ENCODE measurements at regions not wholly inside any gene's neighbourhood (a gene's known extent, or its start where the extent isn't known, plus 50 kb on each side); places are given as distances from the start of the nearest gene placed in this dataset.

GRCh38 chr13:71028884-71029283 lies 838.1 kb downstream of the DACH1 start:
- no peak overlapping the region for H3K27ac ChIP-seq (ENCODE audit: low read length)
- H3K9me3 ChIP-seq (ENCODE audit: insufficient read depth, low read depth, low read length) = peaks cover 33% of the 10 kb centered on the region
- no peaks in the 10 kb centered on the region for H3K36me3 ChIP-seq (ENCODE audit: insufficient read depth, low read depth, low read length)
- H3K9ac ChIP-seq (ENCODE audit: low read depth, low read length) = no peak overlapping the region
- no peak overlapping the region for H3K4me3 ChIP-seq (ENCODE audit: low read length)
- peaks cover 76% of the 10 kb centered on the region for H3K27me3 ChIP-seq (ENCODE audit: insufficient read depth, low read length)
- H3K4me1 ChIP-seq (ENCODE audit: insufficient read depth, low read length) = no peaks in the 10 kb centered on the region

GRCh38 chr13:71021825-71022422 lies 845.1 kb downstream of the DACH1 start:
- H3K4me1 ChIP-seq (ENCODE audit: insufficient read depth, low read length) = no peaks in the 10 kb centered on the region
- H3K9ac ChIP-seq (ENCODE audit: low read depth, low read length) = no peak overlapping the region
- no peaks in the 10 kb centered on the region for H3K36me3 ChIP-seq (ENCODE audit: insufficient read depth, low read depth, low read length)
- H3K4me3 ChIP-seq (ENCODE audit: low read length) = no peak overlapping the region
- H3K9me3 ChIP-seq (ENCODE audit: insufficient read depth, low read depth, low read length) = 0 out of 2 replicates have a peak, but pooled peaks cover 2% of the 10 kb centered on the region
- no peak overlapping the region for H3K27ac ChIP-seq (ENCODE audit: low read length)
- H3K27me3 ChIP-seq (ENCODE audit: insufficient read depth, low read length) = peaks cover 11% of the 10 kb centered on the region

- Histone ChIP-seq H3K9ac (ENCODE audit: low read depth, low read length) (no peak overlapping the region), H3K4me3 (ENCODE audit: low read length) (no peak overlapping the region), H3K27ac (ENCODE audit: low read length) (no peak overlapping the region), H3K36me3 (ENCODE audit: insufficient read depth, low read depth, low read length) (no peaks in the 10 kb centered on the region), H3K9me3 (ENCODE audit: insufficient read depth, low read depth, low read length) (no peaks in the 10 kb centered on the region), H3K4me1 (ENCODE audit: insufficient read depth, low read length) (no peaks in the 10 kb centered on the region), H3K27me3 (ENCODE audit: insufficient read depth, low read length) (no peaks in the 10 kb centered on the region)
Measured at GRCh38 chr13:71018995-71019394, 848.0 kb downstream of the DACH1 start.

GRCh38 chr13:71018544-71018943 lies 848.5 kb downstream of the DACH1 start:
- Histone ChIP-seq H3K4me3 (ENCODE audit: low read length) (no peak overlapping the region), H3K9me3 (ENCODE audit: insufficient read depth, low read depth, low read length) (no peaks in the 10 kb centered on the region), H3K27ac (ENCODE audit: low read length) (no peak overlapping the region), H3K4me1 (ENCODE audit: insufficient read depth, low read length) (no peaks in the 10 kb centered on the region), H3K36me3 (ENCODE audit: insufficient read depth, low read depth, low read length) (no peaks in the 10 kb centered on the region), H3K9ac (ENCODE audit: low read depth, low read length) (no peak overlapping the region), H3K27me3 (ENCODE audit: insufficient read depth, low read length) (no peaks in the 10 kb centered on the region)

- Histone ChIP-seq H3K4me3 (ENCODE audit: low read length) (no peak overlapping the region), H3K36me3 (ENCODE audit: insufficient read depth, low read depth, low read length) (no peaks in the 10 kb centered on the region), H3K9me3 (ENCODE audit: insufficient read depth, low read depth, low read length) (no peaks in the 10 kb centered on the region), H3K4me1 (ENCODE audit: insufficient read depth, low read length) (no peaks in the 10 kb centered on the region), H3K27me3 (ENCODE audit: insufficient read depth, low read length) (no peaks in the 10 kb centered on the region), H3K27ac (ENCODE audit: low read length) (no peak overlapping the region), H3K9ac (ENCODE audit: low read depth, low read length) (no peak overlapping the region)
Measured at GRCh38 chr13:71017607-71018006, 849.4 kb downstream of the DACH1 start.

- Histone ChIP-seq H3K4me3 (ENCODE audit: low read length) (no peak overlapping the region), H3K36me3 (ENCODE audit: insufficient read depth, low read depth, low read length) (no peaks in the 10 kb centered on the region), H3K4me1 (ENCODE audit: insufficient read depth, low read length) (no peaks in the 10 kb centered on the region), H3K9me3 (ENCODE audit: insufficient read depth, low read depth, low read length) (no peaks in the 10 kb centered on the region), H3K27me3 (ENCODE audit: insufficient read depth, low read length) (no peaks in the 10 kb centered on the region), H3K9ac (ENCODE audit: low read depth, low read length) (no peak overlapping the region), H3K27ac (ENCODE audit: low read length) (no peak overlapping the region)
Measured at GRCh38 chr13:71015516-71015915, 851.5 kb downstream of the DACH1 start.

GRCh38 chr13:71015021-71015420 lies 852.0 kb downstream of the DACH1 start:
- no peaks in the 10 kb centered on the region for H3K4me1 ChIP-seq (ENCODE audit: insufficient read depth, low read length)
- H3K27ac ChIP-seq (ENCODE audit: low read length) = no peak overlapping the region
- H3K9me3 ChIP-seq (ENCODE audit: insufficient read depth, low read depth, low read length) = no peaks in the 10 kb centered on the region
- no peak overlapping the region for H3K4me3 ChIP-seq (ENCODE audit: low read length)
- no peak overlapping the region for H3K9ac ChIP-seq (ENCODE audit: low read depth, low read length)
- H3K36me3 ChIP-seq (ENCODE audit: insufficient read depth, low read depth, low read length) = no peaks in the 10 kb centered on the region
- H3K27me3 ChIP-seq (ENCODE audit: insufficient read depth, low read length) = no peaks in the 10 kb centered on the region

- Histone ChIP-seq H3K9ac (ENCODE audit: low read depth, low read length) (no peak overlapping the region), H3K4me3 (ENCODE audit: low read length) (no peak overlapping the region), H3K9me3 (ENCODE audit: insufficient read depth, low read depth, low read length) (no peaks in the 10 kb centered on the region), H3K27ac (ENCODE audit: low read length) (no peak overlapping the region), H3K4me1 (ENCODE audit: insufficient read depth, low read length) (no peaks in the 10 kb centered on the region), H3K36me3 (ENCODE audit: insufficient read depth, low read depth, low read length) (no peaks in the 10 kb centered on the region), H3K27me3 (ENCODE audit: insufficient read depth, low read length) (no peaks in the 10 kb centered on the region)
Measured at GRCh38 chr13:71005919-71006318, 861.1 kb downstream of the DACH1 start.

GRCh38 chr13:70995338-70995737 lies 871.7 kb downstream of the DACH1 start:
- Histone ChIP-seq H3K4me3 (ENCODE audit: low read length) (no peak overlapping the region), H3K9me3 (ENCODE audit: insufficient read depth, low read depth, low read length) (no peaks in the 10 kb centered on the region), H3K36me3 (ENCODE audit: insufficient read depth, low read depth, low read length) (no peaks in the 10 kb centered on the region), H3K4me1 (ENCODE audit: insufficient read depth, low read length) (no peaks in the 10 kb centered on the region), H3K27me3 (ENCODE audit: insufficient read depth, low read length) (no peaks in the 10 kb centered on the region), H3K27ac (ENCODE audit: low read length) (no peak overlapping the region), H3K9ac (ENCODE audit: low read depth, low read length) (no peak overlapping the region)

DNA sequence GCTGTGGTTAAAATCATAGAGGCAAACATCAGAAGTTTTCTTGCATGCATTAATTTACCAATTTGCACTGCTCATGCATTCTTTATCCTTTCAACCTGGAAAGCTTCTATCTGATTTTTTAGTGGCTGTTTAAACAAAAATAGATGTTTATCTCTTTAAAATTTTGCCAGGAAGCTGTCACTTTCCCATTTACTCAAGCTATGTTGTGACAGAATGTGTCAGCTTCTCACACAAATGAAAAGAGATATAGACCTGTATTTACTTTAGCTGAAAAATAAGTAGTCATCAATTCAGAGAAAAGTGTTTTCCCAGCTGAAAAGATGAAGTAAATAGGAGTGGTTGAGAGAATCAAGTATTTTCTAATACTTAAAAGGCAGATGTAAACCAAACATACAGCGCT lies 872.8 kb downstream of the DACH1 start:
- no peaks in the 10 kb centered on the region for H3K27me3 ChIP-seq (ENCODE audit: insufficient read depth, low read length)
- H3K4me3 ChIP-seq (ENCODE audit: low read length) = no peak overlapping the region
- no peaks in the 10 kb centered on the region for H3K36me3 ChIP-seq (ENCODE audit: insufficient read depth, low read depth, low read length)
- H3K27ac ChIP-seq (ENCODE audit: low read length) = no peak overlapping the region
- H3K9me3 ChIP-seq (ENCODE audit: insufficient read depth, low read depth, low read length) = no peaks in the 10 kb centered on the region
- H3K4me1 ChIP-seq (ENCODE audit: insufficient read depth, low read length) = no peaks in the 10 kb centered on the region
- no peak overlapping the region for H3K9ac ChIP-seq (ENCODE audit: low read depth, low read length)

- no peaks in the 10 kb centered on the region for H3K9me3 ChIP-seq (ENCODE audit: insufficient read depth, low read depth, low read length)
- H3K9ac ChIP-seq (ENCODE audit: low read depth, low read length) = no peak overlapping the region
- H3K4me3 ChIP-seq (ENCODE audit: low read length) = no peak overlapping the region
- no peaks in the 10 kb centered on the region for H3K27me3 ChIP-seq (ENCODE audit: insufficient read depth, low read length)
- H3K27ac ChIP-seq (ENCODE audit: low read length) = no peak overlapping the region
- no peaks in the 10 kb centered on the region for H3K4me1 ChIP-seq (ENCODE audit: insufficient read depth, low read length)
- H3K36me3 ChIP-seq (ENCODE audit: insufficient read depth, low read depth, low read length) = no peaks in the 10 kb centered on the region
Measured at GRCh38 chr13:70987043-70987442, 878.8 kb upstream of the KLHL1 start.

- Histone ChIP-seq H3K4me1 (ENCODE audit: insufficient read depth, low read length) (no peaks in the 10 kb centered on the region), H3K9ac (ENCODE audit: low read depth, low read length) (no peak overlapping the region), H3K36me3 (ENCODE audit: insufficient read depth, low read depth, low read length) (no peaks in the 10 kb centered on the region), H3K9me3 (ENCODE audit: insufficient read depth, low read depth, low read length) (no peaks in the 10 kb centered on the region), H3K27ac (ENCODE audit: low read length) (no peak overlapping the region), H3K27me3 (ENCODE audit: insufficient read depth, low read length) (no peaks in the 10 kb centered on the region), H3K4me3 (ENCODE audit: low read length) (no peak overlapping the region)
Measured at GRCh38 chr13:70985371-70985770, 877.1 kb upstream of the KLHL1 start.

Data from iPS-20b (cell line).